ELR (cell line): ENCODE measurements at regions not wholly inside any gene's neighbourhood (a gene's known extent, or its start where the extent isn't known, plus 50 kb on each side); places are given as distances from the start of the nearest gene placed in this dataset.
A peak's percentile ranks its signal among the peaks of the same experiment; 100 is the strongest.
"Not testable (repeated sequence)": the region's sequence is repeated elsewhere in the genome, so short reads cannot be mapped to it uniquely, and the experiment has no call there.

Experiments
- DNase-seq: peaks from one replicate; pipeline ENCODE4 v3.0.0-alpha.2; 2015; ENCODE audit warnings: low read depth

- DNase-seq, result no peak
These were observed 50.2 kb upstream of the SLC35C1 start for GRCh38 chr11:45754741-45755140.

- no peak for DNase-seq
These were observed 50.7 kb upstream of the SLC35C1 start for GRCh38 chr11:45754261-45754709.

- no peak for DNase-seq
These were observed 52.8 kb upstream of the SLC35C1 start for GRCh38 chr11:45752106-45752505.

GRCh38 chr11:45751430-45751829 lies 53.5 kb upstream of the SLC35C1 start:
- no peak for DNase-seq

GRCh38 chr11:45750439-45750838 lies 54.5 kb upstream of the SLC35C1 start:
- no peak for DNase-seq

- no peak for DNase-seq
These were observed 56.1 kb upstream of the SLC35C1 start for GRCh38 chr11:45748801-45749200.

- DNase-seq, result no peak
These were observed 59.7 kb upstream of the SLC35C1 start for GRCh38 chr11:45745065-45745811.

GRCh38 chr11:45743556-45744468 lies 61.1 kb upstream of the SLC35C1 start:
- no peak for DNase-seq

- DNase-seq, result no peak
These were observed 63.4 kb upstream of the SLC35C1 start for GRCh38 chr11:45741582-45741981.

GRCh38 chr11:45741032-45741431 lies 63.9 kb upstream of the SLC35C1 start:
- no peak for DNase-seq

- DNase-seq, result peak; percentile 17
These were observed 65.1 kb upstream of the SLC35C1 start for GRCh38 chr11:45739866-45740265.

GRCh38 chr11:45739071-45739470 lies 65.9 kb upstream of the SLC35C1 start:
- not testable (repeated sequence) for DNase-seq

GRCh38 chr11:45738194-45738593 lies 66.8 kb upstream of the SLC35C1 start:
- not testable (repeated sequence) for DNase-seq

- peak; percentile 17 for DNase-seq
These were observed 67.9 kb upstream of the SLC35C1 start for GRCh38 chr11:45737056-45737455.

GRCh38 chr11:45736424-45736823 lies 68.5 kb upstream of the SLC35C1 start:
- peak; percentile 6 for DNase-seq

GRCh38 chr11:45733176-45733575 lies 67.8 kb upstream of the CHST1 start:
- no peak for DNase-seq

- DNase-seq, result no peak
These were observed 66.9 kb upstream of the CHST1 start for GRCh38 chr11:45732343-45732742.

- not testable (repeated sequence) for DNase-seq
These were observed 65.7 kb upstream of the CHST1 start for GRCh38 chr11:45731171-45731570.

- no peak for DNase-seq
These were observed 64.6 kb upstream of the CHST1 start for GRCh38 chr11:45730014-45730413.

- DNase-seq, result no peak
These were observed 61.2 kb upstream of the CHST1 start for GRCh38 chr11:45726493-45727054.

GRCh38 chr11:45725776-45726492 lies 60.5 kb upstream of the CHST1 start:
- no peak for DNase-seq

- no peak for DNase-seq
These were observed 59.7 kb upstream of the CHST1 start for GRCh38 chr11:45725121-45725520.
